ENCODE measurements at regions not wholly inside any gene's neighbourhood (a gene's known extent, or its start where the extent isn't known, plus 50 kb on each side); places are given as distances from the start of the nearest gene placed in this dataset.

- TF ChIP-seq EZH2 (IDR thresholded peaks at IDR 0.05; ENCODE audit: insufficient read depth, poor library complexity, severe bottlenecking) (no peak), EZH2phosphoT487 (IDR thresholded peaks at IDR 0.05; ENCODE audit: insufficient read depth, low read depth) (no peak)
- H3K9me2 ChIP-seq (ENCODE audit: insufficient read depth): no peaks in the 10 kb centered on the region
- peaks cover 42% of the 10 kb centered on the region for H3K27me3 ChIP-seq (replicated peaks; ENCODE audit: insufficient read depth)
- in situ Hi-C loops (cut with MboI): no loop called here
- H2AFZ ChIP-seq: no peak overlapping the region
- no peak for DNase-seq
- H4K20me1 ChIP-seq (ENCODE audit: insufficient read depth): no peaks in the 10 kb centered on the region
- no peaks in the 10 kb centered on the region for H3K79me2 ChIP-seq (ENCODE audit: insufficient read depth)
- no peak overlapping the region for H3K4me3 ChIP-seq
- H3K36me3 ChIP-seq (ENCODE audit: low read depth): no peaks in the 10 kb centered on the region
- no peaks in the 10 kb centered on the region for H3K4me1 ChIP-seq (ENCODE audit: insufficient read depth)
- no peak overlapping the region for H3K4me2 ChIP-seq (ENCODE audit: unreplicated experiment)
- no peaks in the 10 kb centered on the region for H3F3A ChIP-seq (ENCODE audit: insufficient read depth)
- H3K9ac ChIP-seq: no peak overlapping the region
- no peaks in the 10 kb centered on the region for H3K9me3 ChIP-seq (ENCODE audit: low read depth)
- 3 to 5% methylated on average over 4 of the region's 4 CpGs for WGBS, 2 experiments (ENCODE audit: low coverage in 1 of 2, low lambda C conversion rate in 2 of 2, missing lambda C conversion rate in 2 of 2)
- no peak overlapping the region for H3K27ac ChIP-seq
Observed at GRCh38 chr5:71802673-71803072, 83.6 kb downstream of the CARTPT start.

- Histone ChIP-seq H3K4me3 (no peak overlapping the region), H3K9me3 (ENCODE audit: low read depth) (no peaks in the 10 kb centered on the region), H3K27ac (no peak overlapping the region), H3K79me2 (ENCODE audit: insufficient read depth) (no peaks in the 10 kb centered on the region), H3K4me2 (ENCODE audit: unreplicated experiment) (no peak overlapping the region), H3K27me3 (replicated peaks; ENCODE audit: insufficient read depth) (peaks cover 52% of the 10 kb centered on the region), H2AFZ (no peak overlapping the region), H4K20me1 (ENCODE audit: insufficient read depth) (no peaks in the 10 kb centered on the region), H3K9me2 (ENCODE audit: insufficient read depth) (no peaks in the 10 kb centered on the region), H3K36me3 (ENCODE audit: low read depth) (no peaks in the 10 kb centered on the region), H3F3A (ENCODE audit: insufficient read depth) (no peaks in the 10 kb centered on the region), H3K9ac (no peak overlapping the region), H3K4me1 (ENCODE audit: insufficient read depth) (no peaks in the 10 kb centered on the region)
- in situ Hi-C loops (cut with MboI): no loop called here
- WGBS, 2 experiments (ENCODE audit: low coverage in 1 of 2, low lambda C conversion rate in 2 of 2, missing lambda C conversion rate in 2 of 2): 5 to 17% methylated on average over 1 of the region's 1 CpG
- DNase-seq: no peak
- TF ChIP-seq EZH2 (IDR thresholded peaks at IDR 0.05; ENCODE audit: insufficient read depth, poor library complexity, severe bottlenecking): no peak
- TF ChIP-seq EZH2phosphoT487 (IDR thresholded peaks at IDR 0.05; ENCODE audit: insufficient read depth, low read depth): no peak
Observed at GRCh38 chr5:71806711-71807110, 87.6 kb downstream of the CARTPT start.

GRCh38 chr5:71807909-71808308 is 88.8 kb downstream of the CARTPT start:
- DNase-seq: no peak
- Histone ChIP-seq H3K9me2 (ENCODE audit: insufficient read depth) (no peaks in the 10 kb centered on the region), H3K36me3 (ENCODE audit: low read depth) (no peaks in the 10 kb centered on the region), H3K4me2 (ENCODE audit: unreplicated experiment) (no peak overlapping the region), H3K79me2 (ENCODE audit: insufficient read depth) (no peaks in the 10 kb centered on the region), H3K9me3 (ENCODE audit: low read depth) (no peaks in the 10 kb centered on the region), H3F3A (ENCODE audit: insufficient read depth) (no peaks in the 10 kb centered on the region), H3K4me1 (ENCODE audit: insufficient read depth) (no peaks in the 10 kb centered on the region), H3K9ac (no peak overlapping the region), H3K27me3 (replicated peaks; ENCODE audit: insufficient read depth) (peaks cover 45% of the 10 kb centered on the region), H2AFZ (no peak overlapping the region), H4K20me1 (ENCODE audit: insufficient read depth) (no peaks in the 10 kb centered on the region), H3K4me3 (no peak overlapping the region), H3K27ac (no peak overlapping the region)
- 16 to 20% methylated on average over 4 of the region's 4 CpGs for WGBS, 2 experiments (ENCODE audit: low coverage in 1 of 2, low lambda C conversion rate in 2 of 2, missing lambda C conversion rate in 2 of 2)
- TF ChIP-seq EZH2 (IDR thresholded peaks at IDR 0.05; ENCODE audit: insufficient read depth, poor library complexity, severe bottlenecking): no peak
- TF ChIP-seq EZH2phosphoT487 (IDR thresholded peaks at IDR 0.05; ENCODE audit: insufficient read depth, low read depth): no peak
- in situ Hi-C loops (cut with MboI): no loop called here

GRCh38 chr5:71809446-71809845 is 90.4 kb downstream of the CARTPT start:
- H3K4me2 ChIP-seq (ENCODE audit: unreplicated experiment): no peak overlapping the region
- H3K36me3 ChIP-seq (ENCODE audit: low read depth): no peaks in the 10 kb centered on the region
- no peaks in the 10 kb centered on the region for H3K4me1 ChIP-seq (ENCODE audit: insufficient read depth)
- no peak overlapping the region for H3K27ac ChIP-seq
- H3K9me3 ChIP-seq (ENCODE audit: low read depth): no peaks in the 10 kb centered on the region
- DNase-seq: no peak
- no peaks in the 10 kb centered on the region for H4K20me1 ChIP-seq (ENCODE audit: insufficient read depth)
- peaks cover 35% of the 10 kb centered on the region for H3K27me3 ChIP-seq (replicated peaks; ENCODE audit: insufficient read depth)
- 54 to 60% methylated on average over 2 of the region's 2 CpGs for WGBS, 2 experiments (ENCODE audit: low coverage in 1 of 2, low lambda C conversion rate in 2 of 2, missing lambda C conversion rate in 2 of 2)
- H3K9ac ChIP-seq: no peak overlapping the region
- in situ Hi-C loops (cut with MboI): no loop called here
- H3K9me2 ChIP-seq (ENCODE audit: insufficient read depth): no peaks in the 10 kb centered on the region
- H3K79me2 ChIP-seq (ENCODE audit: insufficient read depth): no peaks in the 10 kb centered on the region
- TF ChIP-seq EZH2phosphoT487 (IDR thresholded peaks at IDR 0.05; ENCODE audit: insufficient read depth, low read depth) (no peak), EZH2 (IDR thresholded peaks at IDR 0.05; ENCODE audit: insufficient read depth, poor library complexity, severe bottlenecking) (no peak)
- H2AFZ ChIP-seq: no peak overlapping the region
- H3F3A ChIP-seq (ENCODE audit: insufficient read depth): no peaks in the 10 kb centered on the region
- H3K4me3 ChIP-seq: no peak overlapping the region

- H3K9me3 ChIP-seq (ENCODE audit: low read depth): no peaks in the 10 kb centered on the region
- WGBS, 2 experiments (ENCODE audit: low coverage in 1 of 2, low lambda C conversion rate in 2 of 2, missing lambda C conversion rate in 2 of 2): 79 to 87% methylated on average over 9 of the region's 9 CpGs
- in situ Hi-C loops (cut with MboI): no loop called here
- TF ChIP-seq EZH2 (IDR thresholded peaks at IDR 0.05; ENCODE audit: insufficient read depth, poor library complexity, severe bottlenecking): no peak
- TF ChIP-seq EZH2phosphoT487 (IDR thresholded peaks at IDR 0.05; ENCODE audit: insufficient read depth, low read depth): no peak
- no peak overlapping the region for H3K9ac ChIP-seq
- H3K79me2 ChIP-seq (ENCODE audit: insufficient read depth): no peaks in the 10 kb centered on the region
- no peak overlapping the region for H3K4me2 ChIP-seq (ENCODE audit: unreplicated experiment)
- no peaks in the 10 kb centered on the region for H4K20me1 ChIP-seq (ENCODE audit: insufficient read depth)
- no peaks in the 10 kb centered on the region for H3K36me3 ChIP-seq (ENCODE audit: low read depth)
- H3F3A ChIP-seq (ENCODE audit: insufficient read depth): no peaks in the 10 kb centered on the region
- no peak overlapping the region for H3K4me3 ChIP-seq
- H3K4me1 ChIP-seq (ENCODE audit: insufficient read depth): no peaks in the 10 kb centered on the region
- H3K9me2 ChIP-seq (ENCODE audit: insufficient read depth): no peaks in the 10 kb centered on the region
- H3K27me3 ChIP-seq (replicated peaks; ENCODE audit: insufficient read depth): peaks cover 31% of the 10 kb centered on the region
- no peak overlapping the region for H3K27ac ChIP-seq
- H2AFZ ChIP-seq: no peak overlapping the region
- no peak for DNase-seq
Observed at GRCh38 chr5:71810023-71810422, 90.9 kb downstream of the CARTPT start.
